ENCODE measurements at regions not wholly inside any gene's neighbourhood (a gene's known extent, or its start where the extent isn't known, plus 50 kb on each side); places are given as distances from the start of the nearest gene placed in this dataset.

- no peak for TF ChIP-seq CTCF (IDR thresholded peaks at IDR 0.05; ENCODE audit: insufficient read depth, missing control alignments)
- no peak for FAIRE-seq
Observed at GRCh38 chr7:96452146-96452545, 130.2 kb upstream of the SLC25A13 start.

GRCh38 chr7:96449094-96449493, 127.2 kb upstream of the SLC25A13 start:
- TF ChIP-seq CTCF (IDR thresholded peaks at IDR 0.05; ENCODE audit: insufficient read depth, missing control alignments) = no peak
- FAIRE-seq (no peak), DNase-seq (ENCODE audit: insufficient read length, low spot score) (no peak)

More at GRCh38 chr7:96452146-96452545, 130.2 kb upstream of the SLC25A13 start:
- DNase-seq (ENCODE audit: insufficient read length, low spot score) = no peak

GRCh38 chr7:96447109-96447645, 125.3 kb upstream of the SLC25A13 start:
- TF ChIP-seq CTCF (IDR thresholded peaks at IDR 0.05; ENCODE audit: insufficient read depth, missing control alignments) = no peak
- FAIRE-seq = no peak
- no peak for DNase-seq (ENCODE audit: insufficient read length, low spot score)

- no peak for FAIRE-seq
- DNase-seq (ENCODE audit: insufficient read length, low spot score) = no peak
- no peak for TF ChIP-seq CTCF (IDR thresholded peaks at IDR 0.05; ENCODE audit: insufficient read depth, missing control alignments)
Observed at GRCh38 chr7:96441436-96442084, 119.7 kb upstream of the SLC25A13 start.

- FAIRE-seq = no peak
- no peak for DNase-seq (ENCODE audit: insufficient read length, low spot score)
- TF ChIP-seq CTCF (IDR thresholded peaks at IDR 0.05; ENCODE audit: insufficient read depth, missing control alignments) = no peak
Observed at GRCh38 chr7:96440328-96440727, 118.4 kb upstream of the SLC25A13 start.

- no peak for FAIRE-seq
- no peak for TF ChIP-seq CTCF (IDR thresholded peaks at IDR 0.05; ENCODE audit: insufficient read depth, missing control alignments)
- DNase-seq (ENCODE audit: insufficient read length, low spot score) = no peak
Observed at GRCh38 chr7:96436880-96437279, 115.0 kb upstream of the SLC25A13 start.

- TF ChIP-seq CTCF (IDR thresholded peaks at IDR 0.05; ENCODE audit: insufficient read depth, missing control alignments) = no peak
- FAIRE-seq (no peak), DNase-seq (ENCODE audit: insufficient read length, low spot score) (no peak)
Observed at GRCh38 chr7:96430356-96430755, 108.5 kb upstream of the SLC25A13 start.
